Mucosa of rectum (tissue), 2 donors: ENCODE measurements at regions not wholly inside any gene's neighbourhood (a gene's known extent, or its start where the extent isn't known, plus 50 kb on each side); places are given as distances from the start of the nearest gene placed in this dataset.

ENCODE experiments used
- H3K27ac ChIP-seq, 2 donors: one replicate each; pipeline ENCODE4 v1.7.0; 2013; ENCODE audit warnings: inconsistent platforms in 2 of 2, low read depth in 2 of 2, low read length in 2 of 2
- H3K27me3 ChIP-seq, 2 donors: one replicate each; pipeline ENCODE4 v1.7.0; 2013; ENCODE audit warnings: low read length in 2 of 2; ENCODE audit not compliant: control insufficient read depth in 2 of 2, insufficient read depth in 2 of 2
- H3K36me3 ChIP-seq, 2 donors: one replicate each; pipeline ENCODE4 v1.7.0; 2013; ENCODE audit warnings: low read length in 2 of 2; ENCODE audit not compliant: control insufficient read depth in 2 of 2, insufficient read depth in 2 of 2
- H3K4me1 ChIP-seq, 2 donors: one replicate each; pipeline ENCODE4 v1.7.0; 2013; ENCODE audit warnings: low read length in 2 of 2, mild to moderate bottlenecking in 1 of 2; ENCODE audit not compliant: control insufficient read depth in 2 of 2, insufficient read depth in 2 of 2
- H3K4me3 ChIP-seq, 2 donors: one replicate each; pipeline ENCODE4 v1.7.0; 2013; ENCODE audit warnings: low read length in 2 of 2
- H3K9ac ChIP-seq, 2 donors: one replicate each; pipeline ENCODE4 v1.7.0; 2013; ENCODE audit warnings: low read length in 2 of 2, low read depth in 1 of 2, mild to moderate bottlenecking in 1 of 2
- H3K9me3 ChIP-seq, 2 donors: one replicate each; pipeline ENCODE4 v1.7.0; 2013; ENCODE audit warnings: low read length in 2 of 2; ENCODE audit not compliant: control insufficient read depth in 2 of 2
- donor health status: healthy.
- donor health status: Normal muscosa, but diverticular disease.

DNA sequence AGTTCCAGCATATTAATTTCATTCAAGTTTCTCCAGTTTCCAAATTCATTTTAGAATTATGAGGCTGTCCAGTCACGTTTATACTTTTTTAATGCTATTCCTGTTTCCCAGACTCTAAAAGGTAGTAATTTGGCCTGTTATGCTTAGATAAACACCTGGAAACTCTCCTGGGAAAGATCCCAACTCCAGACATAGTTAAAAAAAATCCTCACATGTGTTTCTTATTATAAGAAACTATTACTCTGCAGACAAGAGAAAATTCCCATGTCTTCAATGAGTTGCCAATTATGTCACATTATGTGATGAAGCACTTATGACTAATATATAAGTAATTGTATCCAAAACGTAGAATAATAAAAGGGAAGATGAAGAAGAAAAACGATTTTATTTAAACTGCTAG lies 137.1 kb upstream of the TMC3 start:
- H3K9me3 ChIP-seq = no peaks in the 10 kb centered on the region
- H3K9ac ChIP-seq = no peak overlapping the region
- no peak overlapping the region for H3K27ac ChIP-seq
- H3K36me3 ChIP-seq = no peaks in the 10 kb centered on the region
- no peaks in the 10 kb centered on the region for H3K4me1 ChIP-seq
- H3K4me3 ChIP-seq = no peak overlapping the region
- H3K27me3 ChIP-seq = no peaks in the 10 kb centered on the region

- Histone ChIP-seq H3K9ac (no peak overlapping the region), H3K36me3 (no peaks in the 10 kb centered on the region), H3K9me3 (no peaks in the 10 kb centered on the region)
Observed at GRCh38 chr15:81507831-81508230, 133.8 kb upstream of the TMC3 start.

GRCh38 chr15:81506936-81507335 lies 132.9 kb upstream of the TMC3 start:
- no peak overlapping the region for H3K27ac ChIP-seq
- H3K4me3 ChIP-seq = no peak overlapping the region
- no peaks in the 10 kb centered on the region for H3K4me1 ChIP-seq
- no peaks in the 10 kb centered on the region for H3K9me3 ChIP-seq
- H3K27me3 ChIP-seq = no peaks in the 10 kb centered on the region
- no peak overlapping the region for H3K9ac ChIP-seq
- H3K36me3 ChIP-seq = no peaks in the 10 kb centered on the region

More at GRCh38 chr15:81507831-81508230, 133.8 kb upstream of the TMC3 start:
- H3K4me1 ChIP-seq = no peaks in the 10 kb centered on the region
- H3K4me3 ChIP-seq = no peak overlapping the region
- no peaks in the 10 kb centered on the region for H3K27me3 ChIP-seq
- no peak overlapping the region for H3K27ac ChIP-seq

GRCh38 chr15:81506071-81506470 lies 132.1 kb upstream of the TMC3 start:
- H3K36me3 ChIP-seq = no peaks in the 10 kb centered on the region

GRCh38 chr15:81504170-81504905 lies 130.3 kb upstream of the TMC3 start:
- no peak overlapping the region for H3K4me3 ChIP-seq
- no peaks in the 10 kb centered on the region for H3K36me3 ChIP-seq
- H3K27ac ChIP-seq = no peak overlapping the region
- H3K9ac ChIP-seq = no peak overlapping the region
- no peaks in the 10 kb centered on the region for H3K4me1 ChIP-seq
- H3K9me3 ChIP-seq = no peaks in the 10 kb centered on the region
- H3K27me3 ChIP-seq = no peaks in the 10 kb centered on the region

More at GRCh38 chr15:81506071-81506470, 132.1 kb upstream of the TMC3 start:
- Histone ChIP-seq H3K27me3 (no peaks in the 10 kb centered on the region), H3K4me3 (no peak overlapping the region), H3K9ac (no peak overlapping the region), H3K27ac (no peak overlapping the region), H3K9me3 (no peaks in the 10 kb centered on the region), H3K4me1 (no peaks in the 10 kb centered on the region)

DNA sequence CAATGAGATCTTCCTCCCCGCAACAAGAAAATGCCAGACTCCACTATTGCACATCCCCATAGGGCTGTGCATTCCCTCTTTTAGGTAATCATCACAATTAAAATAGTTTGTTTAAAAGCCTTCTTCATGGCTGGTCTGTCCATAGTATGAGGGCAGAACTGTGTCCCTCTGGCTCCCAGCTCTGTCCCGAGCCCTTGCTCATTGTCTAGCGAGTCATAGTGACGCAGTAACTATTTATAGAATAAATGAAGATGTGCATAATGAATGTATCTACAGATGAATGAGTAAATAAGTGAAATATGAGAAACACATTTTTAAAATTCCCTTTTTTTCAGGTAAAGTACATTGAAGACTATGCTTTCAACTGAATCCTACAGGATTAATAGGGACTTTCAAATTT lies 128.4 kb upstream of the TMC3 start:
- no peak overlapping the region for H3K9ac ChIP-seq
- H3K27me3 ChIP-seq = no peaks in the 10 kb centered on the region
- no peak overlapping the region for H3K4me3 ChIP-seq
- no peaks in the 10 kb centered on the region for H3K9me3 ChIP-seq
- H3K27ac ChIP-seq = no peak overlapping the region
- H3K36me3 ChIP-seq = no peaks in the 10 kb centered on the region
- H3K4me1 ChIP-seq = no peaks in the 10 kb centered on the region

DNA sequence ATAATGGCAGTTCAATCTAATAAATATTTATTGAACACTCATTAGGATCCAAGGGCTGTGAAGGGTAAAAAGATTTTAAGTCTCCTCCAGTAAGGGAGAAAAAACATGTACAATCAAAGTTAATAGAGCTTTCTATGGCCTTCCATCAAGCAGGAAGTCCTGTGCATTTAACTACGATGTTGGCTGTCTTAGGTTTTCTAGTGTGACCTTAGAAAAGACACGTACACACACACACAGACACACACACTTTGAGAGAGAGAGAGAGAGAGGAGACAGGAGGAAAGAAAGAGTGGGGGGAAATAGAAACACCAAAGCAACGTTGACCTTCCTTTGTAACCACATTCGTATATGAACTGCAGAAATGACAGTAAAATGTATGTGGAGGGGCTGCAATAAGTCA lies 126.1 kb upstream of the TMC3 start:
- H3K9ac ChIP-seq = no peak overlapping the region
- H3K4me3 ChIP-seq = no peak overlapping the region
- H3K9me3 ChIP-seq = no peaks in the 10 kb centered on the region
- no peaks in the 10 kb centered on the region for H3K4me1 ChIP-seq
- no peak overlapping the region for H3K27ac ChIP-seq
- H3K36me3 ChIP-seq = no peaks in the 10 kb centered on the region
- H3K27me3 ChIP-seq = no peaks in the 10 kb centered on the region

GRCh38 chr15:81498294-81498693 lies 124.3 kb upstream of the TMC3 start:
- H3K9ac ChIP-seq = no peak overlapping the region
- no peaks in the 10 kb centered on the region for H3K4me1 ChIP-seq
- H3K9me3 ChIP-seq = no peaks in the 10 kb centered on the region
- H3K27ac ChIP-seq = no peak overlapping the region
- H3K27me3 ChIP-seq = no peaks in the 10 kb centered on the region
- H3K4me3 ChIP-seq = no peak overlapping the region
- no peaks in the 10 kb centered on the region for H3K36me3 ChIP-seq

DNA sequence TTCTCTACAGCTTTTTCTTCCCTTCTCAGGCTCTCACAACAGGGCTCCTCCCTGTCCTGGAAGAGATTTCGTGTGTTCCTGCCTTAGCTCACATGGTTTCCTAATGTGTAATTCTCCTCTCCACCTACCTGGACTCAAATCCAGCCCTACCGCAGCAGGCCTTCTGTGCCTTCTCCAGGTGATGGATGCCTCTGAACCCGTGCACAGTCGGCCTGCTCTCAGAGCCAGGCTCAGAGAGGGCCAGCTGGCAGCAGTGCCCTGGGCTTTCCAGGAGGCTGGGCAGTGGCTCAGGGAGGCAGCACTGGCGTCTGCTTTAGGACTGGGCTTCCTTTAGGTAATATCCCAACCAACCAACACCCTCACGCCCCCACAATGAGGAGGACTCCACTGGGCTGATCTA lies 123.2 kb upstream of the TMC3 start:
- Histone ChIP-seq H3K9me3 (no peaks in the 10 kb centered on the region), H3K9ac (no peak overlapping the region), H3K4me1 (no peaks in the 10 kb centered on the region), H3K36me3 (no peaks in the 10 kb centered on the region), H3K4me3 (no peak overlapping the region), H3K27ac (no peak overlapping the region), H3K27me3 (no peaks in the 10 kb centered on the region)

DNA sequence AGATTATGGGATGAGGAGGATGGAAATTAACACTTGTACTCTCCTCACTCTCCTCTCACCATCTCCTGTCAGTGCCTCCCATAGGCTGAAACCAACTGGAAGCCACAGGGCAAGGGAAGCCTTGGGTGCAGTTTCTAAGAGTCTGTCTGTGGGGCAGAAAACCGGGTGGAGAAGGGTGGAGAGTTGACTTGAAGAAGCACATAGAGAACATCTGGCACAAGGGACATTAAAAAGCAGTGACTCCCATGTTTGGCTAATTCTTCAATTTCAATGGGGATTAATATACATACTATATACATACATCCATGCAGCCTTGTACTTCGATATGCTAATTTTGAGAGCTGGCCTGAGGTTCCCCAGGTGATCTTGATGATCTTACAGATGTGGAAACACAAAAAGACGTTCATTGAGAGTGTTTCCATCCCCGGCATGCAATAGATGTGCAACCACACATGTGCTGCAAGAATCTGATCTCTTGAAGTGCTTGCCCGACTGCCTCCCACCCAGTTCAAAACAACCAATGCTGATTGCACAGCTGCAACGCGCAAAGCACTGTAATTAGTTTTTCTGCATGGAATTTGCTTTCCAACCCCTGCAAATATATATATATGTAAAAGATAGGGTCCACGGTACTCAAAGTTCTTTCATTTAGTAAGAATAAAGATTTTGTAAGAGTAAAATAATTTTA lies 121.9 kb upstream of the TMC3 start:
- Histone ChIP-seq H3K9me3 (no peaks in the 10 kb centered on the region), H3K36me3 (no peaks in the 10 kb centered on the region), H3K9ac (no peak overlapping the region), H3K27me3 (no peaks in the 10 kb centered on the region), H3K4me3 (no peak overlapping the region), H3K27ac (no peak overlapping the region), H3K4me1 (no peaks in the 10 kb centered on the region)
